Neural progenitor cell (in vitro differentiated cells): ENCODE measurements at regions not wholly inside any gene's neighbourhood (a gene's known extent, or its start where the extent isn't known, plus 50 kb on each side); places are given as distances from the start of the nearest gene placed in this dataset.

ENCODE experiments used
- DNase-seq: peaks from one replicate; pipeline ENCODE4 v3.0.0-alpha.2; 2016; ENCODE audit warnings: low spot score
- H2AFZ ChIP-seq: fragments of 200-600 bp; sonication (generic); replicated peaks from 2 replicates; pipeline ENCODE4 v1.6.1; 2016; ENCODE audit warnings: antibody characterized with exemption
- H3F3A ChIP-seq: fragments of 200-600 bp; sonication (generic); 2 replicates; pipeline ENCODE4 v1.6.1; 2016; ENCODE audit warnings: antibody characterized with exemption, low read depth
- H3K27ac ChIP-seq: fragments of 200-600 bp; sonication (generic); 2 replicates; pipeline ENCODE4 v1.5.1; 2016; ENCODE audit warnings: mild to moderate bottlenecking
- H3K27me3 ChIP-seq: fragments of 200-600 bp; sonication (generic); 2 replicates; pipeline ENCODE4 v1.6.1; 2016; ENCODE audit warnings: mild to moderate bottlenecking, moderate library complexity
- H3K36me3 ChIP-seq: fragments of 200-600 bp; sonication (generic); 2 replicates; pipeline ENCODE4 v1.5.1; 2016
- H3K4me1 ChIP-seq: fragments of 200-600 bp; sonication (generic); 2 replicates; pipeline ENCODE4 v1.6.1; 2016; ENCODE audit warnings: mixed run types
- H3K4me2 ChIP-seq: fragments of 200-600 bp; sonication (generic); 2 replicates; pipeline ENCODE4 v1.6.1; 2016
- H3K4me3 ChIP-seq: fragments of 200-600 bp; sonication (generic); 2 replicates; pipeline ENCODE4 v1.5.1; 2016
- H3K79me2 ChIP-seq: fragments of 200-600 bp; sonication (generic); 2 replicates; pipeline ENCODE4 v1.6.1; 2016; ENCODE audit warnings: low read depth
- H3K9ac ChIP-seq: fragments of 200-600 bp; sonication (generic); 2 replicates; pipeline ENCODE4 v1.6.1; 2016
- H3K9me3 ChIP-seq: fragments of 200-600 bp; sonication (generic); 2 replicates; pipeline ENCODE4 v1.5.1; 2016; ENCODE audit warnings: low read depth
- H4K20me1 ChIP-seq: fragments of 200-600 bp; sonication (generic); 2 replicates; pipeline ENCODE4 v1.6.1; 2016; ENCODE audit warnings: low read depth
- H3K27ac Mint-ChIP-seq: 3 replicates; pipeline ENCODE4 v1.8.0; 2021; ENCODE audit warnings: mixed read lengths
- H3K27me3 Mint-ChIP-seq: 2 replicates; pipeline ENCODE4 v1.8.0; 2022; ENCODE audit warnings: low read depth, mild to moderate bottlenecking, inconsistent platforms, moderate library complexity, mixed read lengths; ENCODE audit not compliant: insufficient read depth
- H3K36me3 Mint-ChIP-seq: 3 replicates; pipeline ENCODE4 v1.8.0; 2021; ENCODE audit warnings: mixed read lengths
- H3K4me1 Mint-ChIP-seq: 3 replicates; pipeline ENCODE4 v1.8.0; 2021; ENCODE audit warnings: mixed read lengths
- H3K4me3 Mint-ChIP-seq: 3 replicates; pipeline ENCODE4 v1.8.0; 2021; ENCODE audit warnings: mild to moderate bottlenecking, moderate library complexity, mixed read lengths
- H3K9me3 Mint-ChIP-seq: 3 replicates; pipeline ENCODE4 v1.8.0; 2020; ENCODE audit warnings: mixed read lengths
- EZH2 ChIP-seq: fragments of 200-600 bp; sonication (generic); IDR thresholded peaks from 2 replicates; pipeline ENCODE4 v1.6.1; 2017; ENCODE audit warnings: antibody characterized with exemption, mild to moderate bottlenecking, moderate library complexity
- EZH2phosphoT487 ChIP-seq: fragments of 200-600 bp; sonication (generic); IDR thresholded peaks from 2 replicates; pipeline ENCODE4 v1.6.1; 2017; ENCODE audit warnings: antibody characterized with exemption
- TF ChIP-seq, protein P1 (sequence below): fragments of 200-600 bp; sonication (generic); IDR thresholded peaks from 2 replicates; pipeline ENCODE4 v1.5.1; 2017; ENCODE audit warnings: antibody characterized with exemption, mild to moderate bottlenecking

DNA sequence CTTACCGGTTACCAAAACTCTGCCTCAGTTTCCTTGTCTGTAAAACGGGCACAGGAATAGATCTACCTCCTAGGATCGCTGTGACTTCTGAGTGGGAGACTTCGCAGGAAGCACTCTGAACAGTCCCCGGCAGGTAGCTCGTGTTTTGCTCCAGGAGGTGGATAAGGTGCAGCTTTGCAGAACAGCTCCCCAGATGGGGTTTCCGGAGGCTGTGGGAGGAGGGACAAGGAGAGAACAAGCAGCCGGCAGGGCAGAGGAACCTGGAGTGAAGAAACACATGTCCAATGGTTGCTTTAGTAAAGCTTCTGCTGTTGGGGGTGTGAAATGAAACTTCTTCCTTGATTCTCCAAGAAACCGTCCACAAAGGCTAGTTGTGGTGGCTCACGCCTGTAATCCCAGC, 95.5 kb upstream of the TARDBP start:
- peaks cover 3% of the 10 kb centered on the region for H3K4me1 Mint-ChIP-seq
- no peak overlapping the region for H3K9ac ChIP-seq
- H3K36me3 ChIP-seq: no peaks in the 10 kb centered on the region
- no peak overlapping the region for H3K4me3 Mint-ChIP-seq
- no peaks in the 10 kb centered on the region for H3K9me3 ChIP-seq
- no peaks in the 10 kb centered on the region for H3K27me3 ChIP-seq
- TF ChIP-seq EZH2phosphoT487: no peak
- TF ChIP-seq, protein P1, sequence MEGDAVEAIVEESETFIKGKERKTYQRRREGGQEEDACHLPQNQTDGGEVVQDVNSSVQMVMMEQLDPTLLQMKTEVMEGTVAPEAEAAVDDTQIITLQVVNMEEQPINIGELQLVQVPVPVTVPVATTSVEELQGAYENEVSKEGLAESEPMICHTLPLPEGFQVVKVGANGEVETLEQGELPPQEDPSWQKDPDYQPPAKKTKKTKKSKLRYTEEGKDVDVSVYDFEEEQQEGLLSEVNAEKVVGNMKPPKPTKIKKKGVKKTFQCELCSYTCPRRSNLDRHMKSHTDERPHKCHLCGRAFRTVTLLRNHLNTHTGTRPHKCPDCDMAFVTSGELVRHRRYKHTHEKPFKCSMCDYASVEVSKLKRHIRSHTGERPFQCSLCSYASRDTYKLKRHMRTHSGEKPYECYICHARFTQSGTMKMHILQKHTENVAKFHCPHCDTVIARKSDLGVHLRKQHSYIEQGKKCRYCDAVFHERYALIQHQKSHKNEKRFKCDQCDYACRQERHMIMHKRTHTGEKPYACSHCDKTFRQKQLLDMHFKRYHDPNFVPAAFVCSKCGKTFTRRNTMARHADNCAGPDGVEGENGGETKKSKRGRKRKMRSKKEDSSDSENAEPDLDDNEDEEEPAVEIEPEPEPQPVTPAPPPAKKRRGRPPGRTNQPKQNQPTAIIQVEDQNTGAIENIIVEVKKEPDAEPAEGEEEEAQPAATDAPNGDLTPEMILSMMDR: no peak
- TF ChIP-seq EZH2: no peak
- H3K36me3 Mint-ChIP-seq: no peaks in the 10 kb centered on the region
- no peak overlapping the region for H2AFZ ChIP-seq
- peaks cover 4% of the 10 kb centered on the region for H3K27me3 Mint-ChIP-seq
- no peak for DNase-seq
- no peak overlapping the region for H3K4me3 ChIP-seq
- no peaks in the 10 kb centered on the region for H3K79me2 ChIP-seq
- no peaks in the 10 kb centered on the region for H3F3A ChIP-seq
- H3K9me3 Mint-ChIP-seq: no peaks in the 10 kb centered on the region
- no peak overlapping the region for H3K27ac ChIP-seq
- peak overlapping the region; percentile 57 for H3K27ac Mint-ChIP-seq
- no peaks in the 10 kb centered on the region for H4K20me1 ChIP-seq
- no peaks in the 10 kb centered on the region for H3K4me1 ChIP-seq
- H3K4me2 ChIP-seq: no peak overlapping the region

DNA sequence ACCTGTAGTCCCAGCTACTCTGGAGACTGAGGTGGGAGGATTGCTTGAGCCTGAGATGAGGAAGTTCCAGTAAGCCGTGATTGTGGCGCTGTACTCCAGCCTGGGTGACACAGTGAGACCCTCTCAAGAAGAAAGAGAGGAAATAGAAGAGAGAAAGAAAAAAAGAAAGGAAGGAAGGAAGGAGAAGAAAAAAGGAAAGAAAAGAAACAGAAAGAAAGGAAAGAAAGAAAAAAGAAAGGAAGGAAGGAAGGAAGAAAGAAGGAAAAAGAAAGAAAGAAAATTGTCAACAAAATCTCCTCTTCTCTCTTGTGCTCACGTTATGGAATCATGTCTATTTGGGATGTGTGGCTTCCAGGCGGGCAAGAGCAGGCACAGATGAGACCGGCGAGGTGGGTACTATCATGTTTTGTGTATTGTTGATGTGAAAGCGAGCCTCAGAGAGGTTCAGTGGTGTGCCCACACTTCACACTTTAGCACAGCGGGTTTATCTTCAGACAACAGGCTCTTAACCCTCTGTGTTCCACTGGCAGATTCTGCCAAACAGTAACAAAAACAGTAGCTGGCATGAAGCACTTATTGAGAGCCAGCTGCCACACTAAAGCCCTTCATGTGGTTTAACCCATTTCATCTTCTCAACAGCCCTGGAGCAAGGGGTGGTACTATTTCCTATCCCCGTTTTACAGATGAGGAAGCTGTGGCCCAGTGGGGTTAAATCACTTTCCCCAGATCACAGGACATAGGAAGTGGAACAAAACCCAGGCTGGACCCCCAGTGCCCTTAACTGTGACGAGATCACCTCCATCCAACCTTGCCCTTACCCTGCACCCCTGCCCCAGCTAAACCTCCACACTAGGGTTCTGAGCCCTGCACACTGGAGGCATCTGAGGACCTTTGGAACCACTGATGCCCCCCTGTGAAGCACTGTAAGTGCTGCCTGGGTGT, 94.7 kb upstream of the TARDBP start:
- H4K20me1 ChIP-seq: no peaks in the 10 kb centered on the region
- Mint-ChIP-seq H3K36me3 (no peaks in the 10 kb centered on the region), H3K4me1 (peaks cover 3% of the 10 kb centered on the region), H3K4me3 (no peak overlapping the region), H3K9me3 (no peaks in the 10 kb centered on the region), H3K27me3 (peaks cover 5% of the 10 kb centered on the region), H3K27ac (no peak overlapping the region)
- H3K36me3 ChIP-seq: no peaks in the 10 kb centered on the region
- H3K9ac ChIP-seq: no peak overlapping the region
- H3K4me1 ChIP-seq: no peaks in the 10 kb centered on the region
- no peak overlapping the region for H2AFZ ChIP-seq
- DNase-seq: no peak
- H3K27ac ChIP-seq: no peak overlapping the region
- no peak overlapping the region for H3K4me2 ChIP-seq
- TF ChIP-seq EZH2phosphoT487: no peak
- TF ChIP-seq, protein P1: no peak
- TF ChIP-seq EZH2: no peak
- no peak overlapping the region for H3K4me3 ChIP-seq
- H3K79me2 ChIP-seq: no peaks in the 10 kb centered on the region
- H3K9me3 ChIP-seq: no peaks in the 10 kb centered on the region
- no peaks in the 10 kb centered on the region for H3K27me3 ChIP-seq
- H3F3A ChIP-seq: no peaks in the 10 kb centered on the region

DNA sequence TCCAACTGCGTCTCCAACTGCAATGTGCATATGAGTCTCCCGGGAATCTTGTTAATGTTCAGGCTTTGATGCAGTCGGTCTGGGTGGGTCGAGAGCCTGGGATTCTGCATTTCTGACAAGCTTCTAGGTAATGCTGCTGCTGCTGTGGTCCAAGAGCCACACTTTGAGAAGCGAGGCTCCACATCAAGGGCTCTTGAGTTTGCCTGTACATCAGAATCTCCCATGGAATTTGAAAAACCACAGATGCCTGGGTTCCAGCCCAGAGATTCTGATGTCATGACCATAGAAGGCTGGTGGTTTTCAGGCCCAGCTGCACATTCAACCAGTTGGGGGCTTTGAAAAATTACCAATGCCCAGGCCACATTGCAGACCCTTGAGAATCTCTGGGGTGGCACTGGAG, 93.9 kb upstream of the TARDBP start:
- Histone ChIP-seq H3K9me3 (no peaks in the 10 kb centered on the region), H3K4me2 (no peak overlapping the region)
- no peak for TF ChIP-seq EZH2phosphoT487
- TF ChIP-seq, protein P1: no peak
- no peak for TF ChIP-seq EZH2

More for the DNA sequence above, 93.9 kb upstream of the TARDBP start:
- Mint-ChIP-seq H3K27ac (no peak overlapping the region), H3K4me3 (no peak overlapping the region), H3K36me3 (no peaks in the 10 kb centered on the region), H3K4me1 (peaks cover 3% of the 10 kb centered on the region), H3K9me3 (no peaks in the 10 kb centered on the region), H3K27me3 (peaks cover 6% of the 10 kb centered on the region)
- H3K27me3 ChIP-seq: no peaks in the 10 kb centered on the region
- H3K4me1 ChIP-seq: no peaks in the 10 kb centered on the region
- H3K27ac ChIP-seq: no peak overlapping the region
- no peak overlapping the region for H2AFZ ChIP-seq
- no peak for DNase-seq
- H4K20me1 ChIP-seq: no peaks in the 10 kb centered on the region
- no peaks in the 10 kb centered on the region for H3K79me2 ChIP-seq
- no peak overlapping the region for H3K4me3 ChIP-seq
- no peak overlapping the region for H3K9ac ChIP-seq
- H3F3A ChIP-seq: no peaks in the 10 kb centered on the region
- no peaks in the 10 kb centered on the region for H3K36me3 ChIP-seq
